ENCODE measurements at regions not wholly inside any gene's neighbourhood (a gene's known extent, or its start where the extent isn't known, plus 50 kb on each side); places are given as distances from the start of the nearest gene placed in this dataset.
"Not testable (repeated sequence)": the region's sequence is repeated elsewhere in the genome, so short reads cannot be mapped to it uniquely, and the experiment has no call there.

- no peaks in the 10 kb centered on the region for H3K9me2 ChIP-seq (ENCODE audit: low read depth, low read length)
- H3K4me2 ChIP-seq (ENCODE audit: low read length) = no peak overlapping the region
- H4K20me1 ChIP-seq (ENCODE audit: insufficient read depth, low read length) = no peaks in the 10 kb centered on the region
- no peaks in the 10 kb centered on the region for H3K36me3 ChIP-seq (ENCODE audit: insufficient read depth, low read length)
- H3K27ac ChIP-seq (ENCODE audit: low read depth, low read length, poor library complexity, severe bottlenecking) = no peak overlapping the region
- TF ChIP-seq CTCF (IDR thresholded peaks at IDR 0.05; ENCODE audit: low read length) = no peak
- no peak for TF ChIP-seq EZH2 (IDR thresholded peaks at IDR 0.05; ENCODE audit: borderline replicate concordance, low read length)
- H3K4me3 ChIP-seq (ENCODE audit: low read depth, low read length, poor library complexity, severe bottlenecking) = no peak overlapping the region
- no peaks in the 10 kb centered on the region for H3K27me3 ChIP-seq (ENCODE audit: insufficient read depth, low read length)
- H3K9me3 ChIP-seq (ENCODE audit: low read length) = no peaks in the 10 kb centered on the region
- no peak overlapping the region for H2AFZ ChIP-seq (ENCODE audit: low read length)
- no peaks in the 10 kb centered on the region for H3K4me1 ChIP-seq (ENCODE audit: insufficient read depth, low read length, severe bottlenecking)
- no peaks in the 10 kb centered on the region for H3K79me2 ChIP-seq (ENCODE audit: insufficient read depth, low read length)
- H3F3A ChIP-seq (ENCODE audit: insufficient read depth, low read length) = no peaks in the 10 kb centered on the region
- H3K9ac ChIP-seq (ENCODE audit: low read length) = no peak overlapping the region
These were observed 283.8 kb downstream of the GATA3 start for GRCh38 chr10:8338177-8338766.

DNA sequence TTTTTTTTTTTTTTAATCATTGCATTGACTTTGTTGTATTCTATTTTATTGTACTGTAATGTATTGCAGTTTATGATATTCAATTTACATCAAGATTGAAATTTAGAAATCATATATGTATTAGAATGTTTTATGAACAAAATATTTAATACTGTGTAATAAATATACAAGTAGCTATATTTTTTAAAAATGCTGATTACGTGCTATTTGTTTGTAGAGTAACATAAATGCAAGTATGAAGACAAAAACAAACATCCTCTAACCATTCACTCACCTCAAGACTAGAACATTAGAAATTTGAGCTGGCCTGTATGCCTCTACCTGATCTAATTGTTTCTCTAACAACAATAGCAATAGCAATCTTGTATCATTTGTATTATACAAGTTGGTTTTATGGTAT, 290.3 kb downstream of the GATA3 start:
- Histone ChIP-seq H3K27me3 (ENCODE audit: insufficient read depth, low read length) (no peaks in the 10 kb centered on the region), H2AFZ (ENCODE audit: low read length) (no peak overlapping the region), H3K4me2 (ENCODE audit: low read length) (no peak overlapping the region), H3K4me1 (ENCODE audit: insufficient read depth, low read length, severe bottlenecking) (no peaks in the 10 kb centered on the region), H3K4me3 (ENCODE audit: low read depth, low read length, poor library complexity, severe bottlenecking) (no peak overlapping the region), H3K36me3 (ENCODE audit: insufficient read depth, low read length) (no peaks in the 10 kb centered on the region), H3K9me3 (ENCODE audit: low read length) (no peaks in the 10 kb centered on the region), H3K27ac (ENCODE audit: low read depth, low read length, poor library complexity, severe bottlenecking) (no peak overlapping the region), H4K20me1 (ENCODE audit: insufficient read depth, low read length) (no peaks in the 10 kb centered on the region), H3F3A (ENCODE audit: insufficient read depth, low read length) (no peaks in the 10 kb centered on the region), H3K79me2 (ENCODE audit: insufficient read depth, low read length) (no peaks in the 10 kb centered on the region), H3K9ac (ENCODE audit: low read length) (no peak overlapping the region), H3K9me2 (ENCODE audit: low read depth, low read length) (no peaks in the 10 kb centered on the region)
- TF ChIP-seq CTCF (IDR thresholded peaks at IDR 0.05; ENCODE audit: low read length) = no peak
- TF ChIP-seq EZH2 (IDR thresholded peaks at IDR 0.05; ENCODE audit: borderline replicate concordance, low read length) = no peak

DNA sequence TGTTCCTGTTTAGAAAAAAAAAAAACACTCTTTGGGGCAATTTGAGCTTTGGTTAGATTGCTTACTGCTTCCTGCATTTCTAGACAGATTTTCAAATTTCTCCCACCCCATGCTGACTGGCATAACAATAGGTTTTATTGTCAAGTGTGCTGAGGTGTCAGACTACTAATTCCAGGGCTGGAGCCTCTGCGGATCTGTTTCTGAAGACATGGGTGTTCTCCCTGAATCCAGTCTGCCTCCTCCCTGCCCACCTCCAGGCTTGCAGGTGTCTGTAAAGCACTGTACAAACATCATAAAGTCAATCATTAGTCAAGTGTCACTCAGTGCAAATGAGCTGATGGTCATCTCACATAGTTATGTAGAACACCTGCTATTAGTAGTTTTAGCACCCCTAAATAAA, 292.4 kb downstream of the GATA3 start:
- Histone ChIP-seq H3K27me3 (ENCODE audit: insufficient read depth, low read length) (no peaks in the 10 kb centered on the region), H3K27ac (ENCODE audit: low read depth, low read length, poor library complexity, severe bottlenecking) (no peak overlapping the region), H2AFZ (ENCODE audit: low read length) (no peak overlapping the region), H3K79me2 (ENCODE audit: insufficient read depth, low read length) (no peaks in the 10 kb centered on the region), H3K4me3 (ENCODE audit: low read depth, low read length, poor library complexity, severe bottlenecking) (no peak overlapping the region), H3K4me1 (ENCODE audit: insufficient read depth, low read length, severe bottlenecking) (no peaks in the 10 kb centered on the region), H3K4me2 (ENCODE audit: low read length) (no peak overlapping the region), H3K9me3 (ENCODE audit: low read length) (no peaks in the 10 kb centered on the region), H3K9me2 (ENCODE audit: low read depth, low read length) (no peaks in the 10 kb centered on the region), H3K9ac (ENCODE audit: low read length) (no peak overlapping the region), H4K20me1 (ENCODE audit: insufficient read depth, low read length) (no peaks in the 10 kb centered on the region), H3K36me3 (ENCODE audit: insufficient read depth, low read length) (no peaks in the 10 kb centered on the region), H3F3A (ENCODE audit: insufficient read depth, low read length) (no peaks in the 10 kb centered on the region)
- TF ChIP-seq EZH2 (IDR thresholded peaks at IDR 0.05; ENCODE audit: borderline replicate concordance, low read length) = no peak
- TF ChIP-seq CTCF (IDR thresholded peaks at IDR 0.05; ENCODE audit: low read length) = no peak

DNA sequence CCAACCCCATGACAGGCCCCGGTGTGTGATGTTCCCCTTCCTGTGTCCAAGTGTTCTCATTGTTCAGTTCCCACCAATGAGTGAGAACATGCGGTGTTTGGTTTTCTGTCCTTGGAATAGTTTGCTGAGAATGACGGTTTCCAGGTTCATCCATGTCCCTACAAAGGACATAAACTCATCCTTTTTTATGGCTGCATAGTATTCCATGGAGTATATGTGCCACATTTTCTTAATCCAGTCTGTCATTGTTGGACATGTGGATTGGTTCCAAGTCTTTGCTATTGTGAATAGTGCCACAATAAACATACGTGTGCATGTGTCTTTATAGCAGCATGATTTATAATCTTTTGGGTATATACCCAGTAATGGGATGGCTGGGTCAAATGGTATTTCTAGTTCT, 293.1 kb downstream of the GATA3 start:
- H2AFZ ChIP-seq (ENCODE audit: low read length); H3K27me3 ChIP-seq (ENCODE audit: insufficient read depth, low read length); H3K4me2 ChIP-seq (ENCODE audit: low read length); H3K9me3 ChIP-seq (ENCODE audit: low read length); H3F3A ChIP-seq (ENCODE audit: insufficient read depth, low read length); H3K4me3 ChIP-seq (ENCODE audit: low read depth, low read length, poor library complexity, severe bottlenecking); H3K79me2 ChIP-seq (ENCODE audit: insufficient read depth, low read length); H3K9ac ChIP-seq (ENCODE audit: low read length); H3K36me3 ChIP-seq (ENCODE audit: insufficient read depth, low read length); H3K27ac ChIP-seq (ENCODE audit: low read depth, low read length, poor library complexity, severe bottlenecking); H4K20me1 ChIP-seq (ENCODE audit: insufficient read depth, low read length); H3K4me1 ChIP-seq (ENCODE audit: insufficient read depth, low read length, severe bottlenecking); H3K9me2 ChIP-seq (ENCODE audit: low read depth, low read length): not testable (repeated sequence)
